Testis (tissue), 2 donors: ENCODE measurements at regions not wholly inside any gene's neighbourhood (a gene's known extent, or its start where the extent isn't known, plus 50 kb on each side); places are given as distances from the start of the nearest gene placed in this dataset.

Source experiments
- CTCF ChIP-seq, 3 experiments: fragments of 450-650 bp in 2 of 3; fragments of 200-600 bp in 1 of 3; sonication (generic) in 1 of 3; IDR thresholded peaks; one replicate each; pipeline ENCODE4 v1.5.1; 2016 to 2019; ENCODE audit warnings: antibody characterized with exemption in 3 of 3, mild to moderate bottlenecking in 2 of 3, moderate library complexity in 1 of 3
- POLR2A ChIP-seq: fragments of 450-650 bp; IDR thresholded peaks from one replicate; pipeline ENCODE4 v1.6.1; 2017; ENCODE audit warnings: antibody characterized with exemption, mild to moderate bottlenecking, moderate library complexity

DNA sequence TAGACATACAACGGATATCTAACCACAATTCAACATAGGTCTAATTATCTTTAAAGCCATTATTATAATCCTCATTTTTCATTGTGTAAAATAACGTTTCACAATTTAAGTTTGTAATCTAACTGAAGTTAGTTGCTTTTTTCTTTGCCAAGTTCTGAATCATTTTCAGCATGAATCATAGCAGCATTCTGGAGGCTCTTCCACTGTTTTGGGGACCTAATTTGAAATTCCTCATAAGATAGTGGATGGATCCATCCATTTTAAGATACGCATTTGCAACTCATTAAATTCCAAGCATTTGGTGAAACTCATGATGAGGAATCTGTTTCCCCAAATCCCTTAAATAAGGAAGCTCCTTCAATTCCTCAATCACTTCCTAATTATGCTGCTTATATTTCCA lies 447.1 kb upstream of the CDH10 start:
- no peak for TF ChIP-seq POLR2A
- no peak for TF ChIP-seq CTCF (IDR thresholded peaks at IDR 0.05)
